Vagina (tissue), 2 donors: ENCODE measurements at regions not wholly inside any gene's neighbourhood (a gene's known extent, or its start where the extent isn't known, plus 50 kb on each side); places are given as distances from the start of the nearest gene placed in this dataset.

Source experiments
- CTCF ChIP-seq, 3 experiments: fragments of 450-650 bp in 2 of 3; fragments of 200-600 bp in 1 of 3; sonication (generic) in 1 of 3; IDR thresholded peaks; one replicate each; pipeline ENCODE4 v1.5.1; 2017 to 2019; ENCODE audit warnings: antibody characterized with exemption in 3 of 3, mild to moderate bottlenecking in 2 of 3, moderate library complexity in 2 of 3
- POLR2A ChIP-seq, 2 donors: fragments of 450-650 bp; IDR thresholded peaks; one replicate each; pipeline ENCODE4 v1.6.1; 2017; ENCODE audit warnings: antibody characterized with exemption in 2 of 2, mild to moderate bottlenecking in 2 of 2, moderate library complexity in 2 of 2
- POLR2AphosphoS5 ChIP-seq, 2 donors: sonication (generic); formaldehyde crosslinking; IDR thresholded peaks; one replicate each; pipeline ENCODE4 v1.9.0; 2017; ENCODE audit warnings: antibody characterized with exemption in 2 of 2, mild to moderate bottlenecking in 2 of 2, low read depth in 1 of 2; ENCODE audit not compliant: insufficient read depth in 1 of 2

- TF ChIP-seq POLR2A (IDR thresholded peaks at IDR 0.05) (no peak), CTCF (IDR thresholded peaks at IDR 0.05) (no peak), POLR2AphosphoS5 (IDR thresholded peaks at IDR 0.05; ENCODE audit: insufficient read depth in 1 of 2, low read depth in 1 of 2) (no peak)
Observed at GRCh38 chr10:111240348-111240747, 163.5 kb downstream of the ADRA2A start.
